HepG2 (cell line): ENCODE measurements at regions not wholly inside any gene's neighbourhood (a gene's known extent, or its start where the extent isn't known, plus 50 kb on each side); places are given as distances from the start of the nearest gene placed in this dataset.

Experiments used
- ATAC-seq: fragments of 200-7000 bp; cut with Tn5 transposase; 3 replicates; pipeline ENCODE4 v1.9.1; 2020; ENCODE audit warnings: mild to moderate bottlenecking, moderate library complexity
- BruUV-seq: library from RNA; stranded (reverse); fragments of 400-500 nt; replicated peaks from 2 replicates; lab custom pipeline; 2021; lab: Mats Ljungman, UMichigan
- CTCF ChIA-PET: fragments of 300-600 bp; formaldehyde crosslinking; extraction: SDS; loops from one replicate; lab custom pipeline; 2021; ENCODE audit warnings: low total read pairs, inconsistent platforms, low intra/inter-chr PET ratio; lab: Yijun Ruan, JAX
- POLR2A ChIA-PET: fragments of 350-600 bp; sonication (Branson Sonifier 250); formaldehyde crosslinking; loops from one replicate; lab custom pipeline; 2020; ENCODE audit warnings: antibody characterized with exemption, inconsistent platforms; lab: Yijun Ruan, JAX
- DNase-seq: peaks from one replicate; pipeline ENCODE4 v3.0.0-alpha.2; 2015; ENCODE audit warnings: low spot score
- FAIRE-seq: peaks from 3 replicates; lab custom pipeline; 2011; peaks lifted over from hg19 to GRCh38; lab: Jason Lieb, UNC
- H2AFZ ChIP-seq: one replicate; pipeline ENCODE4 v1.6.1; 2011; ENCODE audit warnings: low read length, inconsistent platforms
- H3K27ac ChIP-seq: fragments of 300-600 bp; 3 replicates; pipeline ENCODE4 v1.8.0; 2011; ENCODE audit warnings: mixed run types, mild to moderate bottlenecking, mixed read lengths, low read length, inconsistent platforms; ENCODE audit not compliant: insufficient read depth; ENCODE audit errors: extremely low read length
- H3K27me3 ChIP-seq, 2 experiments: fragments of 200-600 bp in 1 of 2; 2 replicates in 1 of 2; 3 replicates in 1 of 2; pipeline versions ENCODE4 v1.6.0 to v1.8.0; 2011; ENCODE audit warnings: low read length in 2 of 2, mild to moderate bottlenecking in 2 of 2, moderate library complexity in 2 of 2, inconsistent platforms in 1 of 2; ENCODE audit not compliant: insufficient read depth in 2 of 2, control insufficient read depth in 1 of 2
- H3K36me3 ChIP-seq, 2 experiments: fragments of 200-600 bp in 1 of 2; replicated peaks in 1 of 2; 2 replicates in 1 of 2; 3 replicates in 1 of 2; pipeline versions ENCODE4 v1.5.1 to v1.8.0; 2011; ENCODE audit warnings: low read length in 2 of 2, inconsistent platforms in 1 of 2; ENCODE audit not compliant: insufficient read depth in 2 of 2, control insufficient read depth in 1 of 2
- H3K4me1 ChIP-seq: 2 replicates; pipeline ENCODE4 v1.5.1; 2012; ENCODE audit warnings: low read length, inconsistent platforms; ENCODE audit not compliant: insufficient read depth
- H3K4me2 ChIP-seq: 2 replicates; pipeline ENCODE4 v1.6.0; 2011; ENCODE audit warnings: low read depth, low read length, inconsistent platforms
- H3K4me3 ChIP-seq, 3 experiments: fragments of 200-600 bp in 1 of 3; sonication (generic), shearing (Covaris generic) in 1 of 3; replicated peaks in 1 of 3; 2 replicates each; pipeline ENCODE4 v1.5.1; 2011 to 2016; ENCODE audit warnings: low read length in 3 of 3, inconsistent platforms in 2 of 3, low read depth in 2 of 3, mild to moderate bottlenecking in 2 of 3, control low read depth in 1 of 3, mixed read lengths in 1 of 3; ENCODE audit not compliant: insufficient read depth in 1 of 3
- H3K79me2 ChIP-seq: one replicate; pipeline ENCODE4 v1.6.1; 2011; ENCODE audit warnings: low read length, inconsistent platforms; ENCODE audit not compliant: insufficient read depth
- H3K9ac ChIP-seq: 2 replicates; pipeline ENCODE4 v1.6.0; 2011; ENCODE audit warnings: mild to moderate bottlenecking, low read depth, low read length, inconsistent platforms; ENCODE audit not compliant: insufficient read depth
- H3K9me3 ChIP-seq: 2 replicates; pipeline ENCODE4 v1.5.1; 2012; ENCODE audit warnings: mild to moderate bottlenecking, low read length
- H4K20me1 ChIP-seq: 2 replicates; pipeline ENCODE4 v1.6.0; 2011; ENCODE audit warnings: inconsistent platforms, mild to moderate bottlenecking, low read length, moderate library complexity; ENCODE audit not compliant: insufficient read depth
- ATF7-NPFF ChIP-seq: sonication (generic); formaldehyde crosslinking; IDR thresholded peaks from 2 replicates; pipeline ENCODE4 v1.8.1; 2023; ENCODE audit warnings: mild to moderate bottlenecking, low read depth, missing genetic modification reagents, moderate library complexity
- CHD2 ChIP-seq: IDR thresholded peaks from 2 replicates; pipeline ENCODE4 v1.6.1; 2011; ENCODE audit warnings: low read depth, low read length, improper control_type of control experiment
- EEA1 ChIP-seq: sonication (generic); formaldehyde crosslinking; IDR thresholded peaks from 2 replicates; pipeline ENCODE4 v1.5.1; 2020; ENCODE audit warnings: mild to moderate bottlenecking, missing genetic modification reagents, borderline replicate concordance
- KDM5A ChIP-seq: fragments of 200-600 bp; sonication (generic); IDR thresholded peaks from 2 replicates; pipeline ENCODE4 v1.7.0; 2018; ENCODE audit warnings: antibody characterized with exemption, mild to moderate bottlenecking, low read length, borderline replicate concordance
- MTF2 ChIP-seq: sonication (generic); formaldehyde crosslinking; IDR thresholded peaks from 2 replicates; pipeline ENCODE4 v1.5.0; 2020; ENCODE audit warnings: missing genetic modification reagents, borderline replicate concordance
- PAWR ChIP-seq: sonication (generic); formaldehyde crosslinking; IDR thresholded peaks from 2 replicates; pipeline ENCODE4 v1.4.0; 2020; ENCODE audit warnings: missing genetic modification reagents, mild to moderate bottlenecking, borderline replicate concordance
- PHF20 ChIP-seq: sonication (generic); formaldehyde crosslinking; IDR thresholded peaks from 2 replicates; pipeline ENCODE4 v1.5.0; 2020; ENCODE audit warnings: mild to moderate bottlenecking, missing genetic modification reagents
- POGZ ChIP-seq: sonication (generic); formaldehyde crosslinking; IDR thresholded peaks from 2 replicates; pipeline ENCODE4 v1.4.0; 2020; ENCODE audit warnings: mild to moderate bottlenecking, missing genetic modification reagents
- PRMT3 ChIP-seq: sonication (generic); formaldehyde crosslinking; IDR thresholded peaks from 2 replicates; pipeline ENCODE4 v1.8.1; 2022; ENCODE audit warnings: low read depth, mild to moderate bottlenecking, moderate library complexity, missing genetic modification reagents, borderline replicate concordance
- RBAK ChIP-seq: sonication (generic); formaldehyde crosslinking; IDR thresholded peaks from 2 replicates; pipeline ENCODE4 v1.5.1; 2020; ENCODE audit warnings: mild to moderate bottlenecking, missing genetic modification reagents
- SMC3 ChIP-seq: IDR thresholded peaks from 2 replicates; pipeline ENCODE4 v1.6.1; 2011; ENCODE audit warnings: low read length, improper control_type of control experiment
- SRSF1 ChIP-seq: fragments of 200-400 bp; formaldehyde crosslinking; optimal IDR thresholded peaks from 2 replicates; pipeline ENCODE3; 2017; ENCODE audit warnings: mild to moderate bottlenecking, low read depth, low read length, moderate library complexity
- ZNF281 ChIP-seq: sonication (generic); formaldehyde crosslinking; IDR thresholded peaks from 2 replicates; pipeline ENCODE4 v1.4.0; 2020; ENCODE audit warnings: missing genetic modification reagents, borderline replicate concordance
- ZNF678 ChIP-seq: sonication (generic); formaldehyde crosslinking; IDR thresholded peaks from 2 replicates; pipeline ENCODE4 v1.4.0; 2020; ENCODE audit warnings: mild to moderate bottlenecking, missing genetic modification reagents
- ZNF766 ChIP-seq: sonication (generic); formaldehyde crosslinking; IDR thresholded peaks from 2 replicates; pipeline ENCODE4 v1.5.0; 2020; ENCODE audit warnings: missing genetic modification reagents, borderline replicate concordance
- ZNF788 ChIP-seq: sonication (generic); formaldehyde crosslinking; IDR thresholded peaks from 2 replicates; pipeline ENCODE4 v1.5.0; 2020; ENCODE audit warnings: mild to moderate bottlenecking, missing genetic modification reagents, borderline replicate concordance
- WGBS: methylation state at CpG from one replicate; pipeline ENCODE4 v1.1.6; 2017; ENCODE audit warnings: low lambda C conversion rate; 5-methylcytosine and 5-hydroxymethylcytosine counted together
- in situ Hi-C: cut with HindIII; loops from 2 replicates; pipeline ENCODE4 v1.10.0; 2017; ENCODE audit warnings: low pct_unique_long_range_greater_than_20kb; ENCODE audit not compliant: extremely low pct_ligation_motif_present
- intact Hi-C: fragments of 100-400 bp; cut with micrococcal nuclease; formaldehyde crosslinking; loops from one replicate; pipeline ENCODE4 v1.10.0; 2022; ENCODE audit not compliant: unreplicated experiment

GRCh38 chr15:72836676-72837330, 53.2 kb upstream of the ADPGK start:
- no TSS peak for BruUV-seq
- intact Hi-C loops (no loop called here), in situ Hi-C loops (no loop called here)
- H3K4me1 ChIP-seq, result no peaks in the 10 kb centered on the region
- H3K9ac ChIP-seq, result no peak overlapping the region
- H3K9me3 ChIP-seq, result no peaks in the 10 kb centered on the region
- FAIRE-seq, result no peak
- H4K20me1 ChIP-seq, result no peaks in the 10 kb centered on the region
- no peak for ATAC-seq
- POLR2A ChIA-PET, result interaction anchor here (0.7 kb wide), 1 partner anchor 1158 kb away, joined by 3 read pairs; the partner anchor contains the start of gene PML
- H3K79me2 ChIP-seq, result no peaks in the 10 kb centered on the region
- no peak overlapping the region for H2AFZ ChIP-seq
- DNase-seq, result no peak
- H3K27me3 ChIP-seq, result no peaks in the 10 kb centered on the region
- no peak for TF ChIP-seq SRSF1
- no peak for TF ChIP-seq PHF20 (CRISPR knock-in tag)
- no peak for TF ChIP-seq ATF7-NPFF
- no peak for TF ChIP-seq ZNF678 (CRISPR knock-in tag)
- no peak for TF ChIP-seq PRMT3 (CRISPR knock-in tag)
- TF ChIP-seq ZNF281 (CRISPR knock-in tag), result no peak
- no peak for TF ChIP-seq PAWR (CRISPR knock-in tag)
- TF ChIP-seq CHD2, result no peak
- no peak for TF ChIP-seq ZNF766 (CRISPR knock-in tag)
- TF ChIP-seq KDM5A, result no peak
- no peak for TF ChIP-seq SMC3
- TF ChIP-seq MTF2, result no peak
- TF ChIP-seq RBAK (CRISPR knock-in tag), result no peak
- TF ChIP-seq ZNF788 (CRISPR knock-in tag), result no peak
- no peak for TF ChIP-seq POGZ (CRISPR knock-in tag)
- no peak for TF ChIP-seq EEA1 (CRISPR knock-in tag)
- TF ChIP-seq, all 625 proteins: peak for 0
- no peak overlapping the region for H3K4me2 ChIP-seq
- CTCF ChIA-PET, result interaction anchor here (1.8 kb wide), 1 partner anchor 245 kb away, joined by 4 read pairs; no protein-coding TSS in a partner anchor
- no peak overlapping the region for H3K27ac ChIP-seq
- 22% methylated on average over 6 of the region's 6 CpGs for WGBS
- H3K4me3 ChIP-seq, result no peak overlapping the region
- no peaks in the 10 kb centered on the region for H3K36me3 ChIP-seq
